H4 (cell line): ENCODE measurements at regions not wholly inside any gene's neighbourhood (a gene's known extent, or its start where the extent isn't known, plus 50 kb on each side); places are given as distances from the start of the nearest gene placed in this dataset.
"Not testable (repeated sequence)": the region's sequence is repeated elsewhere in the genome, so short reads cannot be mapped to it uniquely, and the experiment has no call there.

Experiments used
- DNase-seq: peaks from one replicate; pipeline ENCODE4 v3.0.0-alpha.2; 2015; ENCODE audit warnings: low spot score

- DNase-seq = no peak
Observed at GRCh38 chr15:79606831-79607355, 174.8 kb downstream of the MINAR1 start.

DNA sequence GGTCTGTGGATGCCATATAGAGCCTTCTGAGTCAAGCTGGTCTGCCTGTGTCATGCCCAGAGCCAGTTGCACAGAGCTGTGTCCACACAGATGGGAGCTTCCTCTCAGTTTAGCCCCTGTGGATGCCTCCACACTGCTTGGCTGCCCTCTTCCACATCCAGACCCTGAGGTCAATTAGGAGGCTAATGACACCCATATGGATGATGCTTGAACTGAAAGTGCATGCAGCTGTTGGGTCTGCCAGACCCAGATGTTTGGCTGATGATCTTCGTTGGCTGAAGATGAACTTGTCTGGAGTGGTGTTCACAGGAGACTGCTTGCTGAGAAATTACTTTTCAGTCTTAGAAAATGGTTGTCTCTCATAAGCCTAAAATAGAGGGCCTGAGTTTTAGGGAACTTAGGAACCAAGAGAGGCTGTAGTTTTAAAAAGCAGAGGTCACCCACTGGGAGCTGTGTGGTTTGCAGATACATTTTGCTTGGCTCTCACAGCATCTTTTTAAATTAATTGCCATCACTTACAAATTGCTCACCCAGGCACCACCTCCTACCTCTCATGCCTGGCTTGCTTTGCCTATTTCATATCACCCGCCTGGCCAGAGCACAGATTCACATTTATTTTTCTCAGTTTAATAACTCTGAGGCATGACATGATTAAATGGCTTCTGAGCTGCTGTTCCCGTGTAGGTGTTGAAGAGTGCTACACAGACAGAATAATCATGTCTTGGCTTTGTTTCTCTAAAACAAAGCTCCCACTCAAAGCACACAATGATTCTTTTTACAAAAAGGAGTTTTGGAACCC, 176.1 kb downstream of the MINAR1 start:
- no peak for DNase-seq

DNA sequence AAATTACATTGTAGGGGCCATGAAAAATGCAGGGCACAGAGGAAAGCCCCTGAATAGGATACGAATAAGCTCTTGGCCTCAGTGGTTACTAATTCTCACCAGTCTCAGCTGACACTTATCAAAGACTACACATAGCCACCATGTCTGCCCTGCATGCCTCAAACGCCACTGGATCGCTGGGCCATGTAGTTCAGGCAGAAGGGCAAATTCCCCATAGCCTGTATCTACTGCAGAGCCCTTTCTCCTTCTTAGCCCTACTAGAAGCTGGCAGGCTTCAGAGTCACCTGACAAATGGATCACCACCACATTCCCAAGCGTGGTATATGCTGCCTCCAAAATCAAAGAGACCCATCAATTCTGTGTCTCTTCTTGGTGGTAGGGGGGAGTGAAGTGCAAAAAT, 177.4 kb downstream of the MINAR1 start:
- DNase-seq = no peak

- no peak for DNase-seq
Observed at GRCh38 chr15:79610021-79610420, 177.9 kb downstream of the MINAR1 start.

DNA sequence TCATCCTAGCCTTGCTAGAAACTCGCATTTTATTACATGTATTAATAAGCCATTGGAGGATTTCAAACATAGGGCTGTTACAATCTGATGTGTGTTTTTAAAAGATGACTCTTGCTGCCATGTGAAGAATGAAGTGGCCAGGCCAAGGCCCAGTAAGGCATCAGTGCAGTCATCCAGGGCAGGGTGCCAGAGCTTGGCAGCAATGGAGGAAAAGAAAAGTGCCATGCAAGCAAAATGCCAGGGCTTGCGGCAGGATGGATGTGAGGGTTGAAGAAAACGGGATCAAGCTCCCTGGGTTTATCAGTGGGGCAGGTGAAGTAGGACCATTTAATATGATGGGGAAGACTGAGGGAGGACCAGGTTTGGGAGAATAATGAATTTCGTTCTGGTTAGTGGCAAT, 183.6 kb downstream of the MINAR1 start:
- no peak for DNase-seq

DNA sequence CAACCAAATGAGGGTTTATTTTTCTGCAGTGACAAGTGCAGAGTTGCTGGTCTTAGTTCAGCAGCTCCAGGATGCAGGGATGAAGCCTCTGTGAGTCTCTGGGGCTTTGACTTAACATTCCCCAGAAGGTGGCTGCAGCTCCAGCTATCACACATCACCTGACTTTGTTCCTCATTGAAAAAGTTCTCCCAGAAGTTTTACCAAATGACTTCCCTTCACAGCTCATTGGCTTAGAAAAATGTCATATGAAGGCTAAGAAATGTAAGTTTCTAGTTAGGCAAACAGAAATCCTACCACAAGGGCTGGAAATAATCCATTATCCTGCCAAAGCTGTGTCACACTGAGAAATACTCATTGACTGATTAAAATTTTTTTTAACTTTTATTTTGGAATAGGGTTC, 184.9 kb downstream of the MINAR1 start:
- DNase-seq = no peak

- no peak for DNase-seq
Observed at GRCh38 chr15:79620112-79620857, 188.1 kb downstream of the MINAR1 start.

DNA sequence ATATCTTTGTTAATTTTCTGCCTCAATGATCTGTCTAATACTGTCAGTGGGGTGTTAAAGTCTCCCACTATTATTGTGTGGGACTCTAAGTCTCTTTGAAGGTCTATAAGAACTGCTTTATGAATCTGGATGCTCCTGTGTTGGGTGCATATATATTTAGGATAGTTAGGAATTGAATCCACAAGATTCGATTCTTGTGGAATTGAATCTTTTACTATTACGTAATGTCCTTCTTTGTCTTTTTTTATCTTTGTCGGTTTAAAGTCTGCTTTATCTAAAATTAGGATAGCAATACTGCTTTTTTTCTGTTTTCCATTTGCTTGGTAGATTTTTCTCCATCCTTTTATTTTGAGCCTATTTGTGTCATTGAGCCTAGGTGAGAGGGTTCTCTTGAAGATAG, 189.7 kb downstream of the MINAR1 start:
- DNase-seq = not testable (repeated sequence)

DNA sequence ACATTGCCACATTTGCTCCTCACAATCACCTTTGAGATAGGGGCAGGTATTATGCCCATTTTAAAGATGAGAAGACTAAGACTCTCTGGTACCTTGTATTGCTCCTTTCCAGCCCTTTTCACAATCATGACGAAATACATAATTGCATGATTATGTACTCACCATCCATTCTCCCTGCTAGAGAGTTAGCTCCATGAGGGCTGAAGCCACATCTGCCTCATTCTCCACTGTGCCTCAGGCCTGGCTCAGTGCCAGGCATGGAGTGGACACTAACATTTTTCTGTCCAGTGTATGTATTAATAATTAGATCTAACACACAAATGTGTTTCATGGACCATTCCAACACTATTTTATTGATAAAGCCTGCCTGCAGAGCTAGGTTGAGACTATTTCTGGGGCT, 191.4 kb downstream of the MINAR1 start:
- no peak for DNase-seq

DNA sequence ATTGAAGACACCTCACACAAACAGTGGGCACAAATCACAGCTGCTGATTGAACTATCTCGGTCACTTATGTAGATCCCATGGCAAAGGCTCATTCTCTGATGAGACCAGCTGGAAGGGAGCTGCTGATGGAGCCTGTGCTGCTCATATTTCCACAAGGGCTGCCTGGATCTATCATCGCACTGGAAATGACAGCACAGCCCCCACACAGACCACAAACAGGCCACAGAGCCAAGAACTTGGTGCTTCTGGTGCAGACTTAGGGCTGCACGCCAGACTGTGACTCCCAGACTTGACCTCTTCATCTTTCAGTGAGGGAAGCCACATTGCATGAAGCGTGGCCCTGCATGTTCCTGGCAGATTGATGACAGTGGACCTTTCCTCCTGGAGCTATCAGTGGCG, 197.6 kb downstream of the MINAR1 start:
- DNase-seq = no peak

DNA sequence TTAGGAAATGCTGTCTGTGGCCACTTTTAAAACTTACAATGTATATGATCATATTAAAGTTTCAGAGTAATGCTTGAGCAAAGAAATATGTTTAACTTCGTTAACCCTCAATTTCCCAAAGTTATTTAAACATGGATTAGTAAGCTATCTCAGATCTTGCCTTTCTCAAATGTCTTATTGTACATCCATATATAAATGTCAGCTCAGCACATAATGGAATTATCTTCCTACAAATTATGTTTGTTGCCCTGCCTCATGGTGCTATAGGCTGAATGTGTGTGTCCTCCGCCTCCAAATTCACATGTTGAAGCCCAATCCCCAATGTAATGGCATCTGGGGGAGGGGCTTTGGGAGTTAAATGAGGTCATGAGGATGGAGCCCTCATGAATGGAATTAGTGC, 200.3 kb downstream of the MINAR1 start:
- no peak for DNase-seq

DNA sequence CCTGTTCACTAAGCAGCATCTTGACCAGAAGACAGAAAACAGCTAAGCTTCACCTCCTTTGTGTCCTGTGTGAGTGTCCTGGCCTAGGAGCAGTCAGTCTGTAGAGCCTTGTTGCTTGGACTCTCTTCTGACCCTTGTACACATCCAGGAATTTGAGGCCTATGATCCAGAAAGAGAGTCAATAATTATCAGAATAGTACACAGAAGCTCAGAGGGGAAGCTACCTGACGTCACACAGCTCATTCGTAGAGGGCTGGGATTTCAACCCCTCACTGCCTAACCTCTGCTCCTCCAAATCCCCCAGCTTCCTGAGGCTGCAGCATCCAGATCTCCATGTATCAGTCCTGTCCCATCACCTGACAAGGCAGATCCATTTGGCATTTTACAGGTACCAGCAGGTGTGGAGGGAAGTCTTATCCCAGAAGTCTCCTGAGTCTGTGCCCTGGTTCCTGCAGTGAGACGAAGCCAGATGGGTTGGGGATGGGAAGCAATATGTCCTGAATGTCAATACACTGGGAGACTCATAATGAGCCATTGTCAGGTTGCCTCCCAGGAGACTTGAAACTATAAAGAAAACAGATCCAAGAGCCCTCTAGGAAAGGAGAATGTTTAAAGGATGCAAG, 203.1 kb downstream of the MINAR1 start:
- no peak for DNase-seq

- DNase-seq = no peak
Observed at GRCh38 chr15:79635897-79636561, 203.9 kb downstream of the MINAR1 start.

GRCh38 chr15:79640206-79640605, 208.1 kb downstream of the MINAR1 start:
- peak; percentile 77 for DNase-seq

- no peak for DNase-seq
Observed at GRCh38 chr15:79641841-79642240, 209.7 kb downstream of the MINAR1 start.

DNA sequence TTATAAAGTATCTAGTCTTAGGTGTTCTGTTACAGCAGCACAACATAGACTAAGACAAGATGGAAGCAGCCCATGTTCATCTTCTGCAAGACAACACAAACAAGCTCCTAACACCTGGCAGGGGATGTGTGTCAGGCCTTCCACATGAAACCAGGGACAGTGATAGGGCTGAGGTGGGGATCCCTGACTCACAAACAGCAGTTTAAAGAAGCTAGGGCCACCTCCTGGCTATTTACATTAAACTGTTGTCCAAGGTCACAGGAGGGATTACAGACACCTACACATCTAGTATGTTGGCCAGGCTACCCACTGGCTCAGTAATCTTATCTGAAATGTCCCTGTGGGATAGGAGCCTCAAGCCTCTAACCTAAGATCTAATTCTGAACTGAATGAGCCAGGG, 211.3 kb downstream of the MINAR1 start:
- no peak for DNase-seq

GRCh38 chr15:79644091-79644490, 212.0 kb downstream of the MINAR1 start:
- DNase-seq = peak; percentile 32

DNA sequence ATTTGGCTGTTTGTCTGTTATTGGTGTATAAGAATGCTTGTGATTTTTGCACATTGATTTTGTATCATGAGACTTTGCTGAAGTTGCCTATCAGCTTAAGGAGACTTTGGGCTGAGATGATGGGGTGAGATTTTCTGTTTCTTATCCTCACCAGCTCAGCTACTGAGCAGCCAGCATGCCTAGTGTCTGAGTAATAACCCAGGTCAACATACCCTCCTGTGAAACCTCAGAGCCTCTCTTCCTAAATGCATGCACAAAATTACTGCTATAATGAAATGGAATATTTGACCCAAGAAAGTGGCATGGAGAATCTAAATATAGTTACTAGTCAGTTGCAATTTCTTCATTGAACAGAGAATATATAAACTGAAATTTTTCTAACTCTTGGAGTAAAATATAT, 220.8 kb downstream of the MINAR1 start:
- DNase-seq = not testable (repeated sequence)

GRCh38 chr15:79653533-79653932, 221.4 kb downstream of the MINAR1 start:
- no peak for DNase-seq

DNA sequence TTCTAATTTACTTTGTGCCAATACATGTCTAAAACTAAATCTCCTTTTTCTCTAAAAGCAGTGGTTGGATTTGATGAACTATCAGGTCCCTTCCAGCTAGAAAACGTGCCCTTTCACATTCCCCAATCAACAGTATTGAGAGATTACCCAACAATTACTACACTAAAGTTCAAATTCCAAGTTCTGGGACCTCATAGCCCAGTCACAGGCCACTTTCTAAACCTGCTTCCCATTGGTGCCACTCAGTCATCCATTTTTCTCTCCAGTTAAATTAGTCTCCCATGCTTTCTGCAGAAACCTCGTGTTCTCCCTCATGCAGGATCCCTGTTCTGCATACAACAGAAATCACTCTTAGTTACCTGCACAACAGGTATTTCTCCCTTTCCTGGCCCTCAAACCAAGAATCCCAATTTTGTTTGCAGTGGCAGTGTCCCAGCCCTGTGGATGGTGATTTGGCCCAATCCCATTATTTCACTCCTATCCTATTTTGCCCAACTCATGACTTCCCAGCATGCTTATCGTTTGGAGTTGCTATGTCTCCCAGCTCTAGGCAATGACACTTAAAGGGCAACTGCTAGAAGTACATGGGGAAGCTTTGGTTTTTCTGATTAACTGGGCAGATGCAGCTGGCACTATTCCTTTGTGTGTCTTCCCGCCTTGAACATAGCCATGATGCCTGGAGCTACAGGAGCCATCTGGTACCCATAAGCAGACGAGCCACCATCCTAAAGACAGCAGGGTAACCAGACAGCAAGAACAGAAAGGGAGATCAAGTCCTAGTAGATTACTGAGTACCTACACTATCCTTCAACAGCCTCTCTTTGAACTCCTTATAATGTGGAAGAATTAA, 224.2 kb downstream of the MINAR1 start:
- DNase-seq = no peak

DNA sequence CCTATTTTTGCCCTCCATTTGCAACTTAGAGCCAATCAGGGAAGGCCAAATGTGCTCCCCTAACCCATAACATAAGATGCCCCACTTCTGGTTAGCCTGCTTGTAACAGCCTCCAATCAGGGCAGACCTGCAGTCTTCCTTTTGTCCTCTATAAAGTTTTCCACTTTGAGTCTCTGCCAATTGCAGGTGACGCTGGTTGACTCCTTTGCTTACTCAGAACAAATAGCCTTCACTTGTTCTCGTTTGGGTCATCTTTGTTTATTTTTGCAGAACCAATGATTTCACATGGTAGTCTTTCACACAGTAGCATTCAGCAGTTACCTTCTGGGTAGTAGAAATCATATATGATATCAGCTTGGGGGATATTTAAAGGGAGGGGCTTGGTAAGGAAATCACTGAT, 225.6 kb downstream of the MINAR1 start:
- DNase-seq = no peak
